Retinal pigment epithelial cell (primary cell): ENCODE measurements at regions not wholly inside any gene's neighbourhood (a gene's known extent, or its start where the extent isn't known, plus 50 kb on each side); places are given as distances from the start of the nearest gene placed in this dataset.
A peak's percentile ranks its signal among the peaks of the same experiment; 100 is the strongest.

Source experiments
- DNase-seq: peaks from one replicate; pipeline ENCODE4 v3.0.0-alpha.2; 2010; ENCODE audit warnings: low read depth
- H3K4me3 ChIP-seq: 2 replicates; pipeline ENCODE4 v1.5.1; 2011; ENCODE audit warnings: mild to moderate bottlenecking, low read length, control low read depth, moderate library complexity
- TF ChIP-seq, protein P1 (sequence below): conservative IDR thresholded peaks from 2 replicates; pipeline ENCODE4 v1.5.1; 2011; ENCODE audit warnings: low read depth, low read length, control low read depth, inconsistent platforms

DNA sequence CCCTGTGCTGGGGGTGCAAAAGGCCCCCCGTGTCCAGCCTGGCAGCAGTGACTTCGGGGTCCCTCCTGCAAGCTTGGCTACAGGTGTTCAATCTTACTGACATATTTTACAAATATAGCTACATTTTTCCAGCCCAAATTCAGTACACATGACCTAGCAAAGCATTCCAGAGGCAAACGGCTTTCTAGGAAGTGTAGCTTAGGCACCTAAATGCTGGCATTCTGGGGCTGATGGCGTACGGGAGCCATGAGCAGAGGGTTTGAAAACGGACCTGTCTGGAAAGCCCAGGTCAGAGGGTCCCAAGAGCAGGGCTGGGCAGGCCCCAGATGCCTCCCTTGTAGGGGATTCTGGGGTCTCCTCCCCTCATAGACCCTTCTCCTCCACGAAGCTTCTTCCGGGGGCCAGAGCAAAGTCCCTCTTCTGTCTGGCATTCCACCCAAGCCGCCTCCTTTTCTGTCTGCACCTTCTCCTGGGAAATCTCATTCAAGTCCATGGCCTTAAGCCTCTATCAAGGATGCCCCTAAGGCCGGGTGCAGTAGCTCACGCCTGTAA lies 63.3 kb upstream of the ASAP2 start:
- TF ChIP-seq, protein P1, sequence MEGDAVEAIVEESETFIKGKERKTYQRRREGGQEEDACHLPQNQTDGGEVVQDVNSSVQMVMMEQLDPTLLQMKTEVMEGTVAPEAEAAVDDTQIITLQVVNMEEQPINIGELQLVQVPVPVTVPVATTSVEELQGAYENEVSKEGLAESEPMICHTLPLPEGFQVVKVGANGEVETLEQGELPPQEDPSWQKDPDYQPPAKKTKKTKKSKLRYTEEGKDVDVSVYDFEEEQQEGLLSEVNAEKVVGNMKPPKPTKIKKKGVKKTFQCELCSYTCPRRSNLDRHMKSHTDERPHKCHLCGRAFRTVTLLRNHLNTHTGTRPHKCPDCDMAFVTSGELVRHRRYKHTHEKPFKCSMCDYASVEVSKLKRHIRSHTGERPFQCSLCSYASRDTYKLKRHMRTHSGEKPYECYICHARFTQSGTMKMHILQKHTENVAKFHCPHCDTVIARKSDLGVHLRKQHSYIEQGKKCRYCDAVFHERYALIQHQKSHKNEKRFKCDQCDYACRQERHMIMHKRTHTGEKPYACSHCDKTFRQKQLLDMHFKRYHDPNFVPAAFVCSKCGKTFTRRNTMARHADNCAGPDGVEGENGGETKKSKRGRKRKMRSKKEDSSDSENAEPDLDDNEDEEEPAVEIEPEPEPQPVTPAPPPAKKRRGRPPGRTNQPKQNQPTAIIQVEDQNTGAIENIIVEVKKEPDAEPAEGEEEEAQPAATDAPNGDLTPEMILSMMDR, result no peak
- no peak for DNase-seq
- peak overlapping the region; percentile 27 for H3K4me3 ChIP-seq

DNA sequence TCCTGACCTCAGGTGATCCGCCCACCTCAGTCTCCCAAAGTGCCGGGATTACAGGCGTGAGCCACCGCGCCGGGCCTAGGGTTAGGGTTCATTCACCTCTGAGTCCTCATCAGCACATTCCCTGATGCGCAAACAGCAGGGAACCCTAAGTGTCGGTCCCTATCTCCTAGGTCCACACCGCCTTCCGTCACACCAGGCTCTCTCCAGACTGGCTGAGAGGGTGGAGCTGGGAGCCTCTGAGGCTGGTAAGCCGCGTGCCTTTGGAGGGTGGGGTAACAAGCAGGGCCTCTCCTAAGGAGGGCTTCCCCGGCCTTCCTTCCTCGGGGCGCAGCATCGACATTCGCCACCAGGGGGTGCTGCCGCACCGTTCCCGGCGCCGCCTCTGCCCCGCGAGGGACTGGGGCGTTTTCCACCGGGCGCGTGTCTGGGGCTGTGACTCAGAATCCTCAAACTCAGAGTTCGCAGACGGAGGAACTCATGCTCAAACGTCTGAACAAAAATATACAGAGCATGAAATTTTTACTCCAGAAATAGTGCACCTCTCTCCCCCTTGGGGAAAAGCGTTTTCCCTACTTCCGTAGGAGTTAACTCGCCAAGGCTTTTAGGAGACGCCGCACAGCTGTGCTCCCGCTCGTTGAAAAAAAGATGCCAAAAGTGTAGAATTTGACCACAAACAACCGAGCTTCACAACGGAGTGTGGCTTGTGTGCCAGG lies 63.9 kb upstream of the ASAP2 start:
- peak overlapping the region; percentile 27 for H3K4me3 ChIP-seq
- TF ChIP-seq, protein P1, result peak; percentile 93
- DNase-seq, result peak; percentile 70

DNA sequence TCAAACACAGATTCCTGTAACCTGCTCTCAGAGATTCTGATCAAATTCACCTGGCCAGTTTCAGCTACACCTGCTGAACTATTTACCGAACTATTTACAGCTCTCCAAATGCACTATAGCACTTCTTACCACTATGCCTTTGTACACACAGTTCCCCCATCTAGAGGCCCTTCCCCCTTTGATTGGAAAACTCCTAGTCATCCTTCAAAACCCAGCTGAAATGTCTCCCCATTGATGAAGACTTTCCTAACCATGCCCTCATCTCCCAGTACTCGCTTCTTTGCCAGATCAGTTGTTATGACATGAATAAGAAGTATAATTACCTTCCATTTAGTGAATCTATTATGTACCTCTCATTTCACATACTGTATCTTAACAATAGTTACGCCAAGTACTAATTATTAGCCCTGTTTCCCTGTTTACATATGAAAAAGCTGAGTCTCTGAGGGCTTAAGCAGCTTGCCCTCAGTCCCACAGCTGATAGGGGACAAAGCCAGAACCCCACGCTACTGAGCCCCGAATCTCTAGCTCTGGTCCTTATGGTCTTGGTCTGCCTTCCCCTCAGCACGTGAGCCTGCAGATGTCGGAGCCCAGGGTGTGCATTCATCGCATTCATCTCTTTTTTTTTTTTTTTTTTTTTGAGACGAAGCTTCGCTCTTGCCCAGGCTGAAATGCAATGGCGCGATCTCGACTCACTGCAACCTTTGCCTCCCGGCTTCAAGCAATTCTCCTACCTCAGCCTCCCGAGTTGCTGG lies 64.7 kb upstream of the ASAP2 start:
- TF ChIP-seq, protein P1, result no peak

DNA sequence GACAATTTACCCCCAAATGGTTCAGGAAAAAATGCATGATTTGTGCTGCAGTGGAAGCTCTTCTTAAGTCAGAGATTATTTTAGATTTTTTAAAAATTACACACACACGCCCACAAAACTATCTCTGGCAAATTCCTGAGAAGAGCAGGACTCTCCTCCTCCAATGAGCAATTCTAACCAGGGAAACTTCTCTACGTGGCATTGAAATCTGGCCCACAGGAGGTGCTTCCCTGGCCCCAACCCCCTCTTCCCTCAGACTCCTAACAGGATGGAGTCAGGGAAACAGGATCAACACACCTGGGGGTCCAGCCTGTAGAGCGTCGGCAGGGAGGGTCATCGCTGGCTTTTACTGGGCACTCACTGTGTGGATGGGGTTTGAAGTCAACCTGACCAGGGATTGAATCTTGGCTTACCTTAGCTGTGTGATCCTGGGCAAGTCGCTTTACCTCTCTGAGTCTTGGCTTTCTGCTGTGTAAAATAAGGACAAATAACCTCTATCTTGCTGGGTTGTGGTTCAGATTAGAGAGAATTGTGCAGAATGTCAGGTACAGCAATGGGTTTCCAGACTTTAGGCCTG lies 65.4 kb upstream of the ASAP2 start:
- H3K4me3 ChIP-seq, result no peak overlapping the region
- DNase-seq, result no peak
- TF ChIP-seq, protein P1, result no peak

More for the DNA sequence above, 64.7 kb upstream of the ASAP2 start:
- H3K4me3 ChIP-seq, result no peak overlapping the region
- no peak for DNase-seq

DNA sequence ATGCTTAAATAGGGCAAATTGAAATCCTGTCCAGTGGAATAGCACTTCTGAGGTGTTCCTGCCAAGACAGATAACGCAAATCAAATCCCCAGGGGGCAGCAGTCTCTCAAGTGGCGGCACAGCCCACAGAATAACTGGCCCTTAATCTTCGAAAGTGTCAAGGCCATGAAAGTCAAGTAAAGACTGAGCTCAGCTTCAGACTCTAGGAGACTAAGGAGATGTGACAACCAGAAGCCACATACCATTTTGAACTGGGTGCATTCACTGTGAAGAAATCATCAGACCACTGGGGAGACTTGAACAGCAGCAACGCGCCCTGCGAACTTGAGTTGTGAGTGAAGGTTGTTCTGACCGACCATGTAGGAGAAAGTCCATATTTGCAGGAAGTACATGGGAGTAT lies 66.0 kb upstream of the ASAP2 start:
- no peak for DNase-seq
- no peak overlapping the region for H3K4me3 ChIP-seq

DNA sequence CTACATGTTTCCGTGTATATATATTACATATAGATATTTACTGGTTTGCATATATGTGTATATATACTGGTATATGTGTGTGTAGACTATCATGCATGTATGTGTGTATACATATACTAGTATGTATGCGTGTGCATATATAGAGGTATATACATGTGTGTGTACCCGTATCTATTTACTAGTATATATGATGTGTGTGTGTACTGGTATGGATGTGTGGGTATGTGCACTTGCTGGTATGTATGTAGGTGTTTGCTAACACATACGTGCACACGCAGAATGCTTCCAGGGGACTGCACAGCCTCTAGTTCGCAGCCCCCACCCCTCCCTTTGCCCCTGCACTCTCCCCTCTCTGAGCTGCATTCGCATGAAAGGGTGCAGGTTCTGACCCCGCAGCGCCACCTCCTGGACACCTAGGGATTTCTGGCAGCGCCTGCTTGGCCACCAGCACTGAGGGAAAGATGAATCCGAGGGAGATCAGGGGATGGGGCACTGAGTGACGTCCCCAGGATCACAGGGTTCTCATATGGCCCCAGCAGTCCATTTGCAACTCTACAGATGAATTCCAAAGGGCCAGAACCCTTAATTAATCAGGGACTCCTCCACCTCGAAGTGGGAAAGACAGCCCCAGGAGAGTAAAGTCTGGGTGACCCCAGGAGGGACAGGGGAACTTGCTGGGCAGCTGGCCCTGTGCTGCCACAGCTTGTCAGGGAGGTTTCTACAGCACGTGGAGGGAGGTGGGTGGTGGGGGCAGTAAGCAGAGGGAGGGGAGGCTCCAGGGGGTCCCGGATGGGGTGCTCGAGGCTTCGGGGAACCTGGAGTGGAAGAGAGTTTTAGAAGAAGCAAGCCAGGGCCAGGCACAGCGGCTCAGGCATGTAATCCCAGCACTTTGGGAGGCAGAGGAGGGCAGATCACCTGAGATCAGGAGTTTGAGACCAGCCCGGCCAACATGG lies 66.8 kb upstream of the ASAP2 start:
- TF ChIP-seq, protein P1, result peak; percentile 89
- no peak overlapping the region for H3K4me3 ChIP-seq
- DNase-seq, result no peak

More for the DNA sequence above, 66.0 kb upstream of the ASAP2 start:
- TF ChIP-seq, protein P1, result no peak
